ENCODE measurements at regions not wholly inside any gene's neighbourhood (a gene's known extent, or its start where the extent isn't known, plus 50 kb on each side); places are given as distances from the start of the nearest gene placed in this dataset.
A peak's percentile ranks its signal among the peaks of the same experiment; 100 is the strongest.

DNA sequence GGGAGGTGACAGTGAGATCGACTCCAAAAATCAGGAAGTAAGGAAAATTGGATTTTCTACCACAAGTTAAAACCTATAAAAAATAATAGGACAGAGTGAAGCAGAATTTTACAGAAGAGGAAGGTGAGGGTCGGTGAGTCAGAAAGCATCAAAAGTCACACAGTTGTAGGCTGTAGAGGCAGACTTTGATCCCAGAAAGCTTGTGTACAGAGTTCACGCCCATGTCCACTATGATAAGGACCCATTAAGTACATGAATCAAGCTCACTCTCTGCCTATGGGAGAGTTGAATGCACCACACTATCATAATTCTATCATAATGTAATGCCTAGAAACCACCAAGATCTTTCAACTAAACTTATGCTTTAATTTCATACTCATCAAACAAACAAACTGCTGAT, 291.2 kb downstream of the PRELID2 start:
- Histone ChIP-seq H3K27me3 (ENCODE audit: control insufficient read depth, insufficient read depth, low read length) (no peaks in the 10 kb centered on the region), H3K4me1 (no peaks in the 10 kb centered on the region), H3K9ac (no peak overlapping the region), H3K27ac (no peak overlapping the region), H3K79me2 (no peaks in the 10 kb centered on the region), H3K4me2 (ENCODE audit: low read length) (no peak overlapping the region), H2AFZ (no peak overlapping the region), H3K4me3 (ENCODE audit: low read depth, low read length) (no peak overlapping the region), H3K9me3 (ENCODE audit: control insufficient read depth, low read length) (no peaks in the 10 kb centered on the region), H3K36me3 (ENCODE audit: control insufficient read depth, insufficient read depth, low read length) (no peaks in the 10 kb centered on the region)
- TF ChIP-seq, protein P1, sequence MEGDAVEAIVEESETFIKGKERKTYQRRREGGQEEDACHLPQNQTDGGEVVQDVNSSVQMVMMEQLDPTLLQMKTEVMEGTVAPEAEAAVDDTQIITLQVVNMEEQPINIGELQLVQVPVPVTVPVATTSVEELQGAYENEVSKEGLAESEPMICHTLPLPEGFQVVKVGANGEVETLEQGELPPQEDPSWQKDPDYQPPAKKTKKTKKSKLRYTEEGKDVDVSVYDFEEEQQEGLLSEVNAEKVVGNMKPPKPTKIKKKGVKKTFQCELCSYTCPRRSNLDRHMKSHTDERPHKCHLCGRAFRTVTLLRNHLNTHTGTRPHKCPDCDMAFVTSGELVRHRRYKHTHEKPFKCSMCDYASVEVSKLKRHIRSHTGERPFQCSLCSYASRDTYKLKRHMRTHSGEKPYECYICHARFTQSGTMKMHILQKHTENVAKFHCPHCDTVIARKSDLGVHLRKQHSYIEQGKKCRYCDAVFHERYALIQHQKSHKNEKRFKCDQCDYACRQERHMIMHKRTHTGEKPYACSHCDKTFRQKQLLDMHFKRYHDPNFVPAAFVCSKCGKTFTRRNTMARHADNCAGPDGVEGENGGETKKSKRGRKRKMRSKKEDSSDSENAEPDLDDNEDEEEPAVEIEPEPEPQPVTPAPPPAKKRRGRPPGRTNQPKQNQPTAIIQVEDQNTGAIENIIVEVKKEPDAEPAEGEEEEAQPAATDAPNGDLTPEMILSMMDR (IDR thresholded peaks at IDR 0.05) = no peak

DNA sequence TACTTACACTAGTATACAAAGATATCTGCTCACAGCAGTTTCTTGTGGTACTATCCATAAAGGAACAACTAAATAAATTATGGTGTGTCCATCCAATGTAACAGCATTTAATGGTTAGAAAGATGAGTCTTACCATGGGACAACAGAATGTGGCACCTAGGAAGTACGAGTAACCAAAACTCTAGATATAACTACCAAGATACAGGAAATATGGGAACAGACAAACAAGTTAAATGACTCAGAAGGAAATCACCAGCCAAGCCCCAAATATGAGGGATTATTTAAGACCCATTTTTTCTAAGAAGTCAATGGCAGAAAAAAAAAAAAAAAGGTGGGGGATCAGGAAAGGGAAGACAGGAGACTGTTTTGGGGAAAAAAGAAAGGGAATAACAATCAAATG, 294.8 kb downstream of the PRELID2 start:
- Histone ChIP-seq H3K27me3 (ENCODE audit: control insufficient read depth, insufficient read depth, low read length) (no peaks in the 10 kb centered on the region), H3K36me3 (ENCODE audit: control insufficient read depth, insufficient read depth, low read length) (no peaks in the 10 kb centered on the region), H3K9me3 (ENCODE audit: control insufficient read depth, low read length) (no peaks in the 10 kb centered on the region), H3K4me2 (ENCODE audit: low read length) (no peak overlapping the region), H3K9ac (no peak overlapping the region), H3K27ac (no peak overlapping the region), H3K4me3 (ENCODE audit: low read depth, low read length) (no peak overlapping the region), H3K4me1 (no peaks in the 10 kb centered on the region), H3K79me2 (no peaks in the 10 kb centered on the region), H2AFZ (no peak overlapping the region)
- TF ChIP-seq, protein P1 (IDR thresholded peaks at IDR 0.05) = no peak

DNA sequence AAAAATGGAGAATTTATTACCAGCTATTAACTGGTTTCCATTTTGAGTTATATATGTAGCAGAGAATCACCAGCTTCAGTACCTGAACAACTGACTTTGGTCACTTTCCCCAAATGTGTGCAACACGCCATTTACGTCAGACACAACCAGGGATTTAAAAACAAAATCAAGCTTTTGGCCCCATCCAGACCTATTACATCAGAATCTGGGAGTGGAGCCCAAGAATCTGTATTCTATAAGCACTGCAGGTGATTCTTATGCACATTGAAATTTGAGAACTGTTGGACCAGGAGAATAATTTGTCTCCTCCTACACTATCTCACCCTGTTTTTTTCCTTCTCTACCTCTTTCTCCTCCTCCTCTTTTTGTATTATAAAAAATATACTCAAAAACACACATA, 295.9 kb downstream of the PRELID2 start:
- Histone ChIP-seq H3K36me3 (ENCODE audit: control insufficient read depth, insufficient read depth, low read length) (no peaks in the 10 kb centered on the region), H2AFZ (no peak overlapping the region), H3K9ac (no peak overlapping the region), H3K4me2 (ENCODE audit: low read length) (no peak overlapping the region), H3K27me3 (ENCODE audit: control insufficient read depth, insufficient read depth, low read length) (no peaks in the 10 kb centered on the region), H3K4me1 (no peaks in the 10 kb centered on the region), H3K27ac (no peak overlapping the region), H3K9me3 (ENCODE audit: control insufficient read depth, low read length) (no peaks in the 10 kb centered on the region), H3K4me3 (ENCODE audit: low read depth, low read length) (no peak overlapping the region), H3K79me2 (no peaks in the 10 kb centered on the region)
- TF ChIP-seq, protein P1 (IDR thresholded peaks at IDR 0.05) = no peak

DNA sequence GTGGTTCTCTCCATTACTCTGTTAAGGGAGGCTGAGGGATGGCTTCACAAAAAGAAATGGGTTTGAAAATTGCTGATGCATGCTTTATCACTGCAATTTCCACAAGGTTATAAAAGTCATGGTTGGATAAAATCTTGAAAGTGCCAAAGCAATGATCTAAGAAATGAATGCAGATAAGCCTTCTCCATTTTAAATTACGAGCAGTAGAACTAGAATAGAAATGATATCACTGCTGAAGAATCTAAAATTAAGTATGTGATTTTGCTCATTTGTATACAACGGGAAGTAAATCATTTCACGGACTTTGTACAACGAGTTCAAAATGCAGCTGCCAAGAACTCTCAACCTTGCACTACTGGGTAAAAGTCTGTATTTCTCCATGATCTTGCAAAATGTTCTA, 299.0 kb downstream of the PRELID2 start:
- Histone ChIP-seq H3K4me3 (ENCODE audit: low read depth, low read length) (no peak overlapping the region), H3K79me2 (no peaks in the 10 kb centered on the region), H2AFZ (no peak overlapping the region), H3K27ac (no peak overlapping the region), H3K9ac (no peak overlapping the region), H3K27me3 (ENCODE audit: control insufficient read depth, insufficient read depth, low read length) (no peaks in the 10 kb centered on the region), H3K36me3 (ENCODE audit: control insufficient read depth, insufficient read depth, low read length) (no peaks in the 10 kb centered on the region), H3K9me3 (ENCODE audit: control insufficient read depth, low read length) (no peaks in the 10 kb centered on the region), H3K4me1 (no peaks in the 10 kb centered on the region), H3K4me2 (ENCODE audit: low read length) (peak overlapping the region; percentile 41)
- TF ChIP-seq, protein P1 (IDR thresholded peaks at IDR 0.05) = no peak

DNA sequence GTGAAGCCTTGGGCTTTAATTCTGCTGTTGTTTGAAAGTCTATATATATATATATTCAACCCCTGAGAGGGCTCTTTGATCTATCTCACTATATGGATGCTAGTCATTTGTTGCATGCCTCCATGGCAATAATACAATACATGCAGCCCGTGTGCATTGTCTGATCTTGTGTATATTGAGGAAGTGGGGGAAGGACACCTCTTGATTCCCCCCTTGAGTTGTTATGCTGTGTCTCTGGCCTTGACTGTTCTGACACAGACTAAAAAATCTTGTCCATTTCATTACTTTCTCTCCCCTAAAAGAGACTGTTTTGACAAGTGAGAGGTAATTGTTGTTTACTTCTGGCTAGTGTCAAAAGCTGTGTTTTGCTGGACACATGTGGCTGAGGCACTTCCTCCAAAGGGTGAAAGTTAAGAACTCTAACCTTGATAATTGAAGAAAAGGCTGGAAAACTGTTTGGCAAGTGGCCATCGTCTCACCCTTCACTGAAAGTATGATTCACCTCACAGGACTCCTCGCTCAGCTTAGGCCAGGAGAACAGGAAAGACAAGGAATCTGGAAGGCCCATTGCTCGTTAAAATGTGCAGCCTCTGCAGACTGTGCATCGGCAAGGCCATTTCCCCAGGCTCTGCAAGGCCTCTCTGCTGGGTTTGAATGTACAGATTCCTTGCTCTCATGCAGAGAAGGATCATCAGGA, 304.0 kb downstream of the PRELID2 start:
- H3K36me3 ChIP-seq (ENCODE audit: control insufficient read depth, insufficient read depth, low read length) = no peaks in the 10 kb centered on the region
- no peaks in the 10 kb centered on the region for H3K79me2 ChIP-seq
- H3K9ac ChIP-seq = no peak overlapping the region
- no peaks in the 10 kb centered on the region for H3K9me3 ChIP-seq (ENCODE audit: control insufficient read depth, low read length)
- peak overlapping the region; percentile 51 for H2AFZ ChIP-seq
- H3K4me1 ChIP-seq = no peaks in the 10 kb centered on the region
- H3K27me3 ChIP-seq (ENCODE audit: control insufficient read depth, insufficient read depth, low read length) = no peaks in the 10 kb centered on the region
- TF ChIP-seq, protein P1 (IDR thresholded peaks at IDR 0.05) = no peak
- H3K27ac ChIP-seq = no peak overlapping the region
- H3K4me3 ChIP-seq (ENCODE audit: low read depth, low read length) = no peak overlapping the region
- H3K4me2 ChIP-seq (ENCODE audit: low read length) = no peak overlapping the region

Data from parathyroid adenoma (tissue), 2 donors.